ENCODE measurements at regions not wholly inside any gene's neighbourhood (a gene's known extent, or its start where the extent isn't known, plus 50 kb on each side); places are given as distances from the start of the nearest gene placed in this dataset.
A peak's percentile ranks its signal among the peaks of the same experiment; 100 is the strongest.

- no peak for TF ChIP-seq POLR2A (IDR thresholded peaks at IDR 0.05)
- no peak for TF ChIP-seq CTCF (IDR thresholded peaks at IDR 0.05)
- TF ChIP-seq POLR2AphosphoS5 (IDR thresholded peaks at IDR 0.05), result peak; percentile 13
Observed at GRCh38 chr4:108360754-108361445, 192.2 kb upstream of the LEF1 start.

Measured in prostate gland (tissue), 2 donors.